GM18519 (cell line): ENCODE measurements at regions not wholly inside any gene's neighbourhood (a gene's known extent, or its start where the extent isn't known, plus 50 kb on each side); places are given as distances from the start of the nearest gene placed in this dataset.
A peak's percentile ranks its signal among the peaks of the same experiment; 100 is the strongest.
"Not testable (repeated sequence)": the region's sequence is repeated elsewhere in the genome, so short reads cannot be mapped to it uniquely, and the experiment has no call there.

ENCODE experiments used
- ATAC-seq: cut with Tn5 transposase; IDR thresholded peaks from one replicate; pipeline ENCODE4 v1.9.1; 2021; ENCODE audit warnings: mild to moderate bottlenecking, moderate library complexity; ENCODE audit not compliant: unreplicated experiment, low FRiP score

DNA sequence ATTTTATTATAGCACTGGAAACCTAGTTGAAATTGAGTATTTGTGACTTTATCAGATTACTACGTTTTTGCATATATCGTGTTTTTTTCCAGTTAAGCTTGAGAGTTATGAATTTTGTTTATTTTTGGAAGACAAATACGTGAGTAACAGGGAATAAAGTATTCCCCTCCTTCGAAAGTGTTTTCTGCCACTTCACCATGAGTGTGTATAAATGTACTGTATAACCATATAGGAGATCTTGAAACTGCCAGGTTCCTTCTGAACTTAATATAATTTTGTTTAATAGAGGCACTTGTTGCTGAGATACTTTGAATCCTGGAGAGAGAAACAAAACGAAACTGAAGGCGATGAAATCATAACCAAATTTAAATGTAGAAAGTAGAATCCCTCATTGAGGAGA, 1004.4 kb upstream of the ZEB2 start:
- ATAC-seq: no peak

DNA sequence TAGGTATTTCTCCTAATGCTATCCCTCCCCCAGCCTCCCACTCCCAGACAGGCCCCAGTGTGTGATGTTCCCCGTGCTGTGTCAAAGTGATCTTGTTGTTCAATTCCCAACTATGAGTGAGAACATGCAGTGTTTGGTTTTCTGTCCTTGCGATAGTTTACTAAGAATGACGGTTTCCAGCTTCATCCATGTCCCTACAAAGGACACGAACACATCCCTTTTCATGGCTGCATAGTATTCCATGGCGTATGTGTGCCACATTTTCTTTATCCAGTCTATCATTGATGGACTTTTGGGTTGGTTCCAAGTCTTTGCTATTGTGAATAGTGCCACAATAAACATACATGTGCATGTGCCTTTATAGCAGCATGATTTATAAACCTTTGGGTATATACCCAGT, 999.3 kb upstream of the ZEB2 start:
- ATAC-seq: not testable (repeated sequence)

DNA sequence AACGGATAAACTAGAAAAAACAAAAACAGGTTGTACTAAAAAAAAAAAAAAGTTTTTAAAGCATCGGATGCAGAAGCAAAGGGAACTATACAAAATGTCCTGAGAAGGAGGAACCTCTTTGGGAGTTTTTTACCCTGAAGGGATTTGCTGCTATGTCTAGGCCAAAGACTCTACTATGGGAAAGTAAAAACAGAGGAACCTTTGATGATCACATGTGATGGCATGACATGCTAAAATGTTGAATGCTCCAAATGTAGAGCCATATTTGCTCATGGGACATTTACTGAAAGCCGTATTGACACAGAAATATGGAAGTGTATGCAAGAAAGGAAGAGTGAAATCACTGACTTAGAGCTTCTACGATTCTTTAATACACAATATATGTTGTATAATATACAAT, 992.0 kb upstream of the ZEB2 start:
- ATAC-seq: no peak

DNA sequence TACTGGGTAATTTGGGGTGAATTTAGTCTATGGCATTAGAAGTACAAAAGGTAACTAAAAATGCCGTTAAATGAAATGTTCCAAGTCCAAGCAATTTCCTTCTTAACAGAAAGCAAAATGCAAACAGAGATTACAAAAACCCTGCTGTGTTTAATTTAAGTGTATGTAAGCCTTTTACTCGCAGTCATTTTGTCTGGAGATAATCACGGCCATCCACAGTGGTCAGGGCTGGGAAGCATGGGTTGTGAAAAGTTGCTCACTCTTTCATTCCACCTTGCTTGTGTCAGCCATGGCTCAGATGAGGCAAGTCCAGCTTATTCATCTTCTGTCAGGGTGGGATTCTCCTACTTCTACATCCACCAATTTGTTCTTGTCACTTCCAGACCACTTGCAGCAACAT, 983.6 kb upstream of the ZEB2 start:
- no peak for ATAC-seq

DNA sequence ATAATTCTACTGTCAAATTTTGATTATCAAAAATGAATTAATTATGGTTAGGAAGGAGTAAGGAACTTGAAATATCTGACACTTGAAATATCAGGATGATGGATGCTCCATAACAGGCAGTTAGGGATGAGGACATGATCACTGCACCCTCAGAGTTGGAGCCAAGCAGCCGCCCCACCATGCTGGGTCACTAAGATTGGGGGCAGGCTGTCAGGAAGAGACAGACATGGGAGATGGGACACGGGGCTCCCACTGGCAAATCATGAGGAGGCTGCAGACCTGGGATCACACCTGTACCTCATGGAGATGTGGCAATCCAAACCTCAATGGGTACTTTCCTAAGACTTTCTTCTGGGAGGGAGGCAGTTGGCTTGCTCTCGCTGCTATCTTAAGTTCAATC, 982.0 kb upstream of the ZEB2 start:
- ATAC-seq: no peak

DNA sequence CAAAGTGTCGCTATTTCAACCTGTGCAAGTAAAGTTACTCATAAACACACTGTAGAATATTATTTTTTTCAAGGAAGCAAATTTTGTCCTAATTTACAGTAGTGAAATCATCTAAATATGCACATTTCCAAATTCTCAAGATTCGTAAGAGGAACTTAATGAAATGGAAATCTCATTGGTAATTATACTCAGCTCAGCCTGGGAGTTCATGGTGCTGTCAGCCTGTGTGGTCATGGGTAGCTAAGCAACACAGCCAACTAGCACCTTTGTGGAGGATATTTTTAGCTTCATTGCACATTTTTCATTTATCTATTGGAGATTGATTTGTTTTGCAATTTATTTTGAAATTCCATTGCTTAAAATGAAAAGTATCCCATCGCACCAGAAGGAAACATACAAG, 975.7 kb upstream of the ZEB2 start:
- ATAC-seq: no peak

DNA sequence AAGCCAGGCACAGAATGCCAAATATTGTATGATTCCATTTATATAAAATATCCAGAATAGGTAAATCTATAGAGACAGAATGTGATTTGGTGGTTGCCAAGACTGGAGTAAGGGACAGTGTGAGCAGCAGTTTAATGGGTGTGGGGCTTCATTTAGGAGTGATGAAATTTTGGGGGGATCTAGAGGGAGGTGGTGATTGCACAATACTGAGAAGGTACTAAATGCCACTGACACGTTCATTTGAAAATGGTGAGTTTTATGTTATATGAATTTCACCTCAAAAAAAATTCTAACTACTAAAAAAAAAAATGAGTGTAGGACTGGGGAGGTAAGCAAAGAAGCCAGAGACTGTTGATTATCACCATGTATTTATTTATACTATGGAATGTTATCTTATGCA, 974.5 kb upstream of the ZEB2 start:
- no peak for ATAC-seq

DNA sequence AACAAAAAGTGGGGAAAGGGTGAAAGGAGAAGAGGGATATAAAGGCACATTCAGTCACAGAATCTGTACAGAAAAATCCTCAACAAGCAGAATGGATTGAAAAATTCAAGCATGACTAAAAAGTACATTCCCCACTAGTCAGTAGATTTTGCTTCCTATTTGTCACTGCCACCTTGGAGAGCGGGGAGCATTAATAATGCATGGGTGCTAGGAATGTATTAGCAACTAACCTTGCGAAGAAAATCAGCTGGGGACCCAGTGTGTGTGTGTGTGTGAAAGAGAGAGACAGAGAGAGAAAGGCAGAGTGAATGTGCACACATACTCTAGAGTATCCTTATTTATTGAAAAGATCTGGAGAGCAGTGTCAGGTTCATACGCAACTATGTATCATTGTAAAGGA, 968.7 kb upstream of the ZEB2 start:
- ATAC-seq: no peak

DNA sequence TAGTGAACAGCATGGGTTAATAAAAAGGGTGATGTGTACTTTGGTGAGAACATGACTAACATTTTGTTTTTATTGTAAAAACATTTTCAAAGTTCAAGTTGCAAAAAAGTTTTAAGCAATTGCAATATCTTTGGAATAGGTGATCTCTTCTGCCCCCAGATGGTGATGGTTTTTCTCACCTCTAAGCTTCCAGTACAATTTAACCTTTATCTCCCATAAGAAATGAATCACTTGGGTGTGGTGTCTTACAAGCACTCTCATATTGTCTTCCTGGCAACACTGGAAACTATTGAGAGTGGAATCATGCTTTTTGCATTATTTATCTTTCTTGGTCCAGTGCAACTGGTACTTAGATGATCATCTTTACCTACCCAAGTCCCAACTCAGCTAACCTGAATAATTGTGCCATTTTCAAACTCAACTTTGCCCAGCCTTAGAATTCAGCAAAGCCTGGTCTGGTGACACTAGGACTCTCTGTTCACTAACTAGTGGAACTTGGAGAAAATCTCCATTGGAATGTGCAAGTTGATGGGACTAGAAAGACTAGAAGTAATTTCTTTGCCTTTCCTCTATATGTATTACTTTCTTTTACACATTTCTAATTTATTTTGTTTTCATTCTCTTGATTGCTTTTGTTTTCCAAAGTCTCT, 964.7 kb upstream of the ZEB2 start:
- no peak for ATAC-seq

DNA sequence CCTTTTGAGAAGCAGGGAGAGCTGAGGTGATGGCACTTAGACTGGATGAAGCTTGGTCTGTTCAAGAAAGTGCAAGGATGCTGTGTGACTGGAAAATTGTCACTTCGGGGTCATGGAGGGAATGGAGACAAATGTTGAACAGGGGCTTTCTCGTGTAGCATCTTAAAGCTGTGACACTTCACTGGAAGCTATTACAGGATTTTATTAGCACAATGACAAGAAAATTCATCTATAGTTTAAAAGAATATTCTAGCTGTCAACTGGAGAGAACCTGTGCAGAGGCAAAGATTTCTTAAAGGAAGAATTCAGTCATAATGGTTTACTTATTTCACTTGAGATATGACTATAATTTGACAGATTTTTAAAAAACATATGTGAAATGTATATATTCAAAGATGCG, 963.9 kb upstream of the ZEB2 start:
- no peak for ATAC-seq

DNA sequence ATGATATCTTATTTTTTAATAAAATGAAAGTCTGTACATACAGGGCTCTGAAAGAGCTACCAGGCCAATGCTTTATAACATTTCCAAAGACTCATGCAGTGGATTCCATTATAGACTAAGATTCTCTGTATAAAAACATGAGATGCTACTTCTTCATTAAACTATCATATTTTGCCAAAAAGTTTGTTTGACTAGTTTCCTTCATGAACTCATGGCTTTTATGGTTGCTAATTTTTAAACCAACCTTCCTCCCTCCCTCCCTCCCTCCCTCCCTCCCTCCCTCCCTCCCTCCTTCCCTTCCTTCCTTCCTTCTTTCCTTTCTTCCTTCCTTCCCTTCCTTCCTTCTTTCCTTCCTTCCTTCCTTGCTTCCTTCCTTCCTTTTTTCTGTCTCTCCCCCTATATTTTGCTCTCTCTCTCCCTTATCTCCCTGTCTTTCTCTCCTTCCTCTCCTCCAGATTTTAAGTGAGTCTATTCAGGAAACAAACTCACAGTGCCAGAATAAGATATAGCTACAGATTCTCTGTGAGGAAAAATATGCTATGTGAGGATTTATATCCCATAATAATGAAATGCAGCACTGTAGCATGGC, 961.5 kb upstream of the ZEB2 start:
- ATAC-seq: no peak

DNA sequence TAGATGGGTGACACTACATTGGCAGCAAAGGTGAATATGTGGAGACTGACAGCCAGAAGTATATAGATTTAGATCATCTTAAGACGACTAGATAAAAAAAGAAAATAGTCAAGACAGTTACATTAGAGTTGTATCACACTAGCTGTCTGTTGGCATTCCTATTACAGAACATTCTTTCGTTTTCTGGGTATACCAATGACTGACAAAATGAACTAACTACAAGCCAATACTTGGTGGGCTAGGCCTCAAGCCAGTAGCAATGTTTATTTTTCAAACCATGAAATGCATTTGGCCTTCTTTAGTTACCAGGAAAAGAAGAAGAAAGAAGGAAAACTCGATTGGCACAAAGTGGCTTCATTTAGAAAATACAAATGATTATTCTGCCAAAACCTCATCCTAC, 944.9 kb upstream of the ZEB2 start:
- ATAC-seq: no peak

DNA sequence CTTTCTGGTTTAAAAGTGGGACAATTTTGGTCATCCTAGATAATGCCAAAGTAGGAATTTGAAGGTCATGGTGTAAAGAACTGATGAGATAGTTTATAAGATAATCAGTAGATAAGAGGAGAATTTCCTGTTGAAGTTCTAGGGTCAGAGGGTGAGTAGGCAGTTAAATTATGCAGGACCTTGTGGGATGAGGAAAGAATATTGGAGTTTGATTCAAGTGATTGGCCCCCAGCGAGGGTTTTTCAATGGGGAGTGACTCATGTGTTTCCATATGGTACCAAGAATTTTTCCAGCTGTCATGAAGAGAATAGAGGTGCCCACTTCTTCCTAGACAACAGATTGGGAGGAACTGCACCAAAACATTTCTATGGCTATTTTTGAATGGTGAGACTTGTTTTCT, 940.2 kb upstream of the ZEB2 start:
- ATAC-seq: no peak

DNA sequence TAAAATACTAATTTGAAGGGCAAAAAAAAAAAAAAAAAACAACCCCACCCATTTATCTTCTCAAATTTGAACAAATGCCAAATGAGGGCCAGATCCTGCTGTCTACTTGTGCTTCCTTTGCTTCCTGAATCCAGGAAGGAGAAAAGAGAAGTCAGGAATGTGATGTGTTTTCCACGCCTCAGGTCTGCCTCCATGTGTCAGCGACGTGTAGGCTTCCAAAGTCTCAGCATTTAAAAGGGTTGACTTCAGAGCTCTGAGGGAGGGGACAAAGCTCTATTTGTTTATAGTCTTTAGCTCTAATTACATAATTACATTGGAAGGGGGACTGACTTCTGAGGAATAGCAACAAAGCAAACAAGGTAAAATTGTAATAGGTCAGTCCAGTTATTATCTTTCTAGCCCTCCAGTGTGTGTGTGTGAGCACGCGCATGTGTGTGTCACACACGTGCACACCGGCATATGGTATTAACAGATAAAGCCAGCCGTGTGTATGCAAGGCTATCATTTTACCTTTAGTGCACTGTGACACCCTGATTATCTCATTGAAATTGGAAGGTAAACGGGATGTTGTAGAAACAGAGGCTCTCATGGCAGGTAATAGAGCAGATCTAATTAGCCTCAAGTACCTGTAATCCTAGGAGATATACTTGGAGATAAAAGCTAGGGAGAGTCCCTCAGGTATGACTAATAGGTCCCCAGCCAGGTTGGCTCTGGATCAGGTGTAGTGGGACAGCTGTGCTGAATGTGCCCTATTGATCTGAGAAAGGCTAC, 911.4 kb upstream of the ZEB2 start:
- no peak for ATAC-seq

DNA sequence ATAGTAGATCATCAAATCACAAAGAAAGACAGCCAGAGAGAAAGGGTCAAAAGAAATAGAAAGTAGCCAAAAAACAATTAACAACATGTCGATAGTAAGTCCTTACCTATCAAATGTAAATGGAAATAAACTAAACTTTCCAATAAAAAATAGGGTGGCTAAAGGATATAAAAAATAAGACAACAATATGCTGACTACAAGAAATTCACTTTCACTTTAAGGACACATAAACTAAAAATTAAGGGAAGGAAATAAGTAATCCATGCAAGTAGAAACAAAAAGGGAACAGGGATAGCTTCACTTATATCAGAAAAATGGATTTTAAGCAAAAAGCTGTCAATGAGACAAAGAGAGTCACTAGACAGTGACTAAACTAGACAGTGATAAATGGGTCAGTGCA, 903.9 kb upstream of the ZEB2 start:
- no peak for ATAC-seq

DNA sequence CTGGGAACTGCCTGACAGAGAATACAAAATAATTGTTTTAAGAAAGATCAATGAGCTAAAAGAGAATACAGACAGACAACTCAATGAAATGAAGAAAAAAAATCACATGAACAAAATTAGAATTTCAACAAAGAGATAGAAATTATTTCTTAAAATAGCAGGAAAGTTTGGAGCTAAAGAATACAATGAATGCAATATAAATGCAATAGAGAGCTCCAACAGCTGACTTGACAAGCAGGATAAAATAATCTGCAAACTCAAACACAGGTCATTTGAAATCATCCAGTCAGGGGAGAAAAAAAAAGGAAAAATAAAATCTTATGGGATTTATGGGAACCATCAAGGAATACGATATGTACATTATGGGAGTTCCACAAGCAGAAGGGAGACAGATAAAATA, 902.7 kb upstream of the ZEB2 start:
- no peak for ATAC-seq

DNA sequence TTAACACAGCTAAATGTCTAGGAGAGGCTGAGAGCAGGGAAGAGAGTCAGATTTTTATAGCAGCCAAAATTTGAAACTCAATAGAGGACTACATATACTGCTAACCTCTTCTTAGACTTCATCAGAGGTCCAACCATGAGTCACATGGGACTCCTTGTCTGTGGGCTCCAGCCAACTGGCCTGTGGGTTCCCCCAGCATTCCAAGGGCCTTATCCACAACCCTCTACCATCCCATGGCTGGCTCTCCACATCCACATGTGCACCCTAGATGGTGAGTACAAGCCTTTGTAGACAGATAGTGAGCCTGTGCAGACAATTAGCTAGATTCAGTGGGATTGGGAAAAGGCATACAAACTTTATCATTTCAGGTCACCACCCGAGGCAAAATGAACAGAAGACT, 901.9 kb upstream of the ZEB2 start:
- ATAC-seq: no peak

DNA sequence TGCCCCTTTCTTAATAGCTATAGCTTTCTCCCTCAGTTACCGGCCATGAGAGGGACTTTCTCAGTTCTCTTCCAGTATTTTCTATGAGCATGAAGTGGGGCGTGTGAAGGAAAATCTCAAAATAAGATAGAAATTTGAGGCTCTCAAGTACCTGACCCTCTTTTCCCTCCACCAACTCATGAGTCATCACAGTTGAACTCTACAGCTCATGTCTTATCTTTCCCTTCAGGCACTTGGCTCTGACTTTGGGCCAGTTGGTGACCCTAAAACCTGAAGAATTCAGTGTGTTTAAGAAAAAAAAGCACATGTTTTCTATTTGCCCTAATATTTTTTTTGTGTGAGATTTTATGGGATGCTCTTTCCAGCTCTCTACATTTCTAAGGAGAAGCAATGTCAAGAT, 896.7 kb upstream of the ZEB2 start:
- ATAC-seq: no peak

DNA sequence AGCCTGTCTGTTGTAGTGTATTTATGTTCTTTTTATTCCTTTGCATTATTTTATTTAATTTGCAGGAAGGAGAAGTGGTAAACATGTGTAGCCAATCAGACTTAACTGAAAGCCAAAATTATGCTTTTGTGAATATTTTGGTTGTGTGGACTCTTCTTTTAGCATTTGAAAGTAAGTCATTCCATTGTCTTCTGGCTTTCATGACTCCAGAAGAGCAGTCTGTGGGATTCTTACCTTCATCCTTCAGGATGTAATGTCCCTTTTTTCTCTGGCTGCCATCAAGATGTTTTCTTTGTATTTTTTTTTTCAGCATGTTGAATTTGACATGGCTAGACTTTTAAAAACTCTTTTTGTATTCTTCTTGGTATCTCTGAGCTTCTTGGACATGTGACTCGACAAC, 895.2 kb upstream of the ZEB2 start:
- ATAC-seq: no peak

DNA sequence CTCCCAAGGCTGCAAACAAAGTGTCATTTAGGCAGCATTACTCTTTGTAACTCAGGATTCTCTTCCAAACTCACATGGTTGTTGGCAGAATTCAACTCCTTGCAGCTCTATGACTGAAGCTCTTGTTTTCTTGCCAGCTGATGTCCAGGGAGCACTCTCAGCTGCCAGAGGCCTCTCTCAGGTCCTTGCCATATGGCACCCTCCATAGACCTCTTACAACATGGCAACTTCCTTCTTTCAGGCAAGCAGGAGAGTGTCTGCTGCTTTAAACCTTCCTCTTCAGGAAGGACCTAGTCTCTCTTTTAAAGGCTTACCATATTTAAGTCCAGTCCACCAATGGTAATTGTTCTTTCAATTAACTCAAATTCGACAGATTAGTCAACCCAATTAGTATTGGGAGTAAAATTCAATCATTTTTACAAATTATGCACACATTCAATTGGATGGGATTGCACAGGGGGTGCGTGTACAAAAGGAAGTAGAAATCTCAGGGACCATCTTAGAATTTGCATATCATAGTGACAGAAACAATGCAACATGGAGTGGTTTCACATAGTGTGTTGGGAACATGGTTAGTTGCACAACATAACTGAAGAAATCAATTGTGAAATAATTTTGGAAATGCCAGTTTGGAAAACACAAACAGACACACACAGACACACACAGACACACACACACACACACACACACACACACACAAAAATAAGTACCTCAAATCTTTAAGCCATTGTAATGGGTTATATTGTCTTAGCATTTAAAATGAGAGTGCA, 893.5 kb upstream of the ZEB2 start:
- no peak for ATAC-seq

DNA sequence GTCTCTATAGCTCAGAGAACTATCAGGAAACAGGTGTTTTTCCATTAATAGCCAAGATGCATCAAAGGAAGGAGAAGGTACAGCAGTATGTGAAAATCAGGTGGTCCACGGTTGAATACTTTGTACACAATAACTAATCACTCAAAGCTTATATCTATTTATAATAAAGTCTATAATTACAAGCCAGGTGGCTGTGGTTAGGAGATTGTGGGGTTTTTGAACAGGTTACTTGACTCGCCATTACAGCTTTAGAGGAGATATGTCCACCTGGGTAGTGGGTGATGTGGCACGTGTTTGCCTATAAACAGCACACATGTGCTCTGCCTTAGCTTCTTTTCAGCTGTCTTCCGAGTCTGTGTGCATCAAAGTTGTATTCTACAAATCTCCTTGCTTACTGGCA, 892.2 kb upstream of the ZEB2 start:
- peak; percentile 29 for ATAC-seq
